HEK293T (cell line): ENCODE measurements at regions not wholly inside any gene's neighbourhood (a gene's known extent, or its start where the extent isn't known, plus 50 kb on each side); places are given as distances from the start of the nearest gene placed in this dataset.

ENCODE experiments used
- ARNT ChIP-seq: fragments of 450-650 bp; IDR thresholded peaks from 2 replicates; pipeline ENCODE4 v1.6.1; 2017; ENCODE audit warnings: mild to moderate bottlenecking
- BHLHE40 ChIP-seq: fragments of 450-650 bp; IDR thresholded peaks from 2 replicates; pipeline ENCODE4 v1.6.1; 2016; ENCODE audit warnings: mild to moderate bottlenecking, moderate library complexity, borderline replicate concordance
- CTBP1 ChIP-seq: fragments of 450-650 bp; IDR thresholded peaks from 2 replicates; pipeline ENCODE4 v1.6.1; 2016; ENCODE audit warnings: borderline replicate concordance
- ELF4 ChIP-seq: fragments of 450-650 bp; IDR thresholded peaks from 2 replicates; pipeline ENCODE4 v1.6.1; 2017; ENCODE audit warnings: antibody characterized with exemption
- FOXK2 ChIP-seq: fragments of 450-650 bp; IDR thresholded peaks from 2 replicates; pipeline ENCODE4 v1.6.1; 2016; ENCODE audit warnings: mild to moderate bottlenecking
- FOXM1 ChIP-seq: fragments of 450-650 bp; IDR thresholded peaks from 2 replicates; pipeline ENCODE4 v1.6.1; 2017; ENCODE audit warnings: mild to moderate bottlenecking, borderline replicate concordance
- HDGF ChIP-seq: fragments of 450-650 bp; IDR thresholded peaks from 2 replicates; pipeline ENCODE4 v1.6.1; 2017; ENCODE audit warnings: antibody characterized with exemption, borderline replicate concordance
- L3MBTL2 ChIP-seq: fragments of 450-650 bp; conservative IDR thresholded peaks from 2 replicates; pipeline ENCODE4 v1.6.1; 2016; ENCODE audit warnings: mild to moderate bottlenecking
- SP1 ChIP-seq: fragments of 450-650 bp; IDR thresholded peaks from 2 replicates; pipeline ENCODE4 v1.6.1; 2017
- SUZ12 ChIP-seq: fragments of 450-650 bp; IDR thresholded peaks from 2 replicates; pipeline ENCODE4 v1.6.1; 2016; ENCODE audit warnings: mild to moderate bottlenecking
- TARDBP ChIP-seq: fragments of 450-650 bp; IDR thresholded peaks from 2 replicates; pipeline ENCODE4 v1.6.1; 2016
- ZNF384 ChIP-seq: fragments of 450-650 bp; IDR thresholded peaks from 2 replicates; pipeline ENCODE4 v1.6.1; 2016
- TF ChIP-seq, protein P1 (sequence below): fragments of 450-650 bp; IDR thresholded peaks from 2 replicates; pipeline ENCODE4 v1.6.1; 2016

DNA sequence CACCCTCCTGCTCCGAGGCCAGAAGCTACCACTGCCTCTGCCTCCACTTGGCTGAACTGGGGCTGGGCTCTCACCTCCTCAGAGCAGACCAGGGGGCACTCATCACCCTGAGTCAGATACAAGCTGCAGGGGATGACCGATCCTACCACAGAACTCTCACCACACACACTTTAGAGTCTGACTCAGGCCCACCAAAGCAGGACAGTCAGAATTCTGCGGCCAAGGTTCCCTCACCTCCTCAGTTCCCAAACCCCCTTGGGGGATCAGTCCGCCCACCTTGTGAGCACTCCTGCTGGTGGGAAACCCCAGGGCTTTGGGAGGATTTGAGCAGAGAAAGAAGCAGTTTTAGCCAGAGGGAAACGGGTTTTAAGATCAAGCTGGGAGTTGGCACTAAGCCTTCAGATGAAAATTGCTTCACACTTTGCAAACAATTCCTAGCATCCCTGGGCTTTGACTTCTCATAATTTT, 587.8 kb upstream of the JAG1 start:
- TF ChIP-seq, protein P1, sequence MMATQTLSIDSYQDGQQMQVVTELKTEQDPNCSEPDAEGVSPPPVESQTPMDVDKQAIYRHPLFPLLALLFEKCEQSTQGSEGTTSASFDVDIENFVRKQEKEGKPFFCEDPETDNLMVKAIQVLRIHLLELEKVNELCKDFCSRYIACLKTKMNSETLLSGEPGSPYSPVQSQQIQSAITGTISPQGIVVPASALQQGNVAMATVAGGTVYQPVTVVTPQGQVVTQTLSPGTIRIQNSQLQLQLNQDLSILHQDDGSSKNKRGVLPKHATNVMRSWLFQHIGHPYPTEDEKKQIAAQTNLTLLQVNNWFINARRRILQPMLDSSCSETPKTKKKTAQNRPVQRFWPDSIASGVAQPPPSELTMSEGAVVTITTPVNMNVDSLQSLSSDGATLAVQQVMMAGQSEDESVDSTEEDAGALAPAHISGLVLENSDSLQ = no peak
- TF ChIP-seq ELF4 (no peak), FOXK2 (no peak), FOXM1 (no peak), CTBP1 (no peak), TARDBP (no peak), ZNF384 (no peak), SP1 (no peak), SUZ12 (no peak), HDGF (no peak), BHLHE40 (no peak), ARNT (no peak), L3MBTL2 (no peak)
